GM21529 (cell line): ENCODE measurements at regions not wholly inside any gene's neighbourhood (a gene's known extent, or its start where the extent isn't known, plus 50 kb on each side); places are given as distances from the start of the nearest gene placed in this dataset.
"Not testable (repeated sequence)": the region's sequence is repeated elsewhere in the genome, so short reads cannot be mapped to it uniquely, and the experiment has no call there.

Experiments used
- ATAC-seq: cut with Tn5 transposase; IDR thresholded peaks from one replicate; pipeline ENCODE4 v1.9.1; 2021; ENCODE audit not compliant: unreplicated experiment

GRCh38 chr9:89926691-89927220, 321.9 kb downstream of the GADD45G start:
- no peak for ATAC-seq

GRCh38 chr9:89928106-89928505, 323.3 kb downstream of the GADD45G start:
- no peak for ATAC-seq

- no peak for ATAC-seq
Measured at GRCh38 chr9:89928521-89929275, 323.9 kb downstream of the GADD45G start.

- ATAC-seq: no peak
Measured at GRCh38 chr9:89929315-89929672, 324.5 kb downstream of the GADD45G start.

GRCh38 chr9:89929673-89930480, 325.1 kb downstream of the GADD45G start:
- no peak for ATAC-seq

GRCh38 chr9:89933578-89933977, 328.8 kb downstream of the GADD45G start:
- no peak for ATAC-seq

- no peak for ATAC-seq
Measured at GRCh38 chr9:89935115-89935514, 330.3 kb downstream of the GADD45G start.

GRCh38 chr9:89935801-89936200, 331.0 kb downstream of the GADD45G start:
- ATAC-seq: no peak

- no peak for ATAC-seq
Measured at GRCh38 chr9:89937051-89937450, 332.2 kb downstream of the GADD45G start.

- ATAC-seq: no peak
Measured at GRCh38 chr9:89939181-89939580, 334.4 kb downstream of the GADD45G start.

- no peak for ATAC-seq
Measured at GRCh38 chr9:89939626-89940292, 334.9 kb downstream of the GADD45G start.

- no peak for ATAC-seq
Measured at GRCh38 chr9:89940625-89941024, 335.8 kb downstream of the GADD45G start.

- ATAC-seq: no peak
Measured at GRCh38 chr9:89941875-89942274, 337.1 kb downstream of the GADD45G start.

GRCh38 chr9:89942643-89943042, 337.8 kb downstream of the GADD45G start:
- ATAC-seq: no peak

GRCh38 chr9:89943309-89943708, 338.5 kb downstream of the GADD45G start:
- no peak for ATAC-seq

GRCh38 chr9:89943728-89944127, 338.9 kb downstream of the GADD45G start:
- ATAC-seq: no peak

GRCh38 chr9:89945133-89945532, 340.3 kb downstream of the GADD45G start:
- no peak for ATAC-seq

- ATAC-seq: no peak
Measured at GRCh38 chr9:89946741-89947140, 341.9 kb downstream of the GADD45G start.

GRCh38 chr9:89949111-89949510, 344.3 kb downstream of the GADD45G start:
- ATAC-seq: no peak

- no peak for ATAC-seq
Measured at GRCh38 chr9:89951675-89952074, 346.9 kb downstream of the GADD45G start.

- ATAC-seq: no peak
Measured at GRCh38 chr9:89952401-89952800, 347.6 kb downstream of the GADD45G start.

- ATAC-seq: not testable (repeated sequence)
Measured at GRCh38 chr9:89953263-89953662, 348.5 kb downstream of the GADD45G start.
